NCI-H2081 treated with DMSO at 0.1 percent for 48 hours (cell line): ENCODE measurements at regions not wholly inside any gene's neighbourhood (a gene's known extent, or its start where the extent isn't known, plus 50 kb on each side); places are given as distances from the start of the nearest gene placed in this dataset.
"Not testable (repeated sequence)": the region's sequence is repeated elsewhere in the genome, so short reads cannot be mapped to it uniquely, and the experiment has no call there.

ENCODE experiments used
- DNase-seq: peaks from one replicate; lab custom pipeline; 2025; lab: John Stamatoyannopoulos, UW

DNA sequence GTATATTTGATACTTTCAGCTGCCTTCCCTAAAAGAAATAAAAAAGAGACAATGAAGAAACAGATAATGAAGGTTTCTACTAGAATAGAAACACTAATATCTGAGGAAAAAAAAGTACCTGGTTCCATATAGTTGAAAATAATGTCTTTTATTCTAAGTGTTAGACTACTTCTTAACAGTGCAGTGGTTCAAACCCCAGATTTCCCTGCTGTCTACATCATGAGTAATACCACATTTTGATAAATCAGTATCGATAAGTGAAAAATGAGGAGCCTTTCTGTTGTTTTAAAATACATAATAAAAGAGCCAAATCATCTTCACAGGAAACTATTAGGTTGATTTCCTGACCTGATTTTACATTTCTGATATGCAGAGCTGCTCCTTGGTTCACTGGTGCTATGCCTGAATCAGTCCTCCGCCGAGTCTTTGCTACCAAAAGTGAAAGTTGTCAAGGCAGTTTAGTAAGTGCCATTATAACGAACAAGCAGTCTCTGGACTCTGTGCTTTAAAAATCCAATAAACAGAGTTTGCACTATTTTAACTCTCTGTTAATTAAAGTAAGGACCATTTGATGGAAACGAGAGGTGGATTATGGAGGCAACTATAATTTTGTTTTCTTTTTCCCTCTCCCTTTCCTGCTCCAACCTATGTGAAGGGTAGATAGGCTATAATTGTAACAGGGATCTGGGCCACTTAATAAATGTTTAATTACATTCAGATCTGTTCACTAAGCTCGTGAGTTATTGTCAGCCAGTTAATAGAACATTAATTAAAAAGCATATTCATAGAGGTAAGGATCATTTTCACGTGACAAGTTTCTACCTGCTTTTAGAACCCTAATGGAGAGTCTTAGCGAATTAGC, 724.5 kb upstream of the RAG2 start:
- DNase-seq, result no peak

DNA sequence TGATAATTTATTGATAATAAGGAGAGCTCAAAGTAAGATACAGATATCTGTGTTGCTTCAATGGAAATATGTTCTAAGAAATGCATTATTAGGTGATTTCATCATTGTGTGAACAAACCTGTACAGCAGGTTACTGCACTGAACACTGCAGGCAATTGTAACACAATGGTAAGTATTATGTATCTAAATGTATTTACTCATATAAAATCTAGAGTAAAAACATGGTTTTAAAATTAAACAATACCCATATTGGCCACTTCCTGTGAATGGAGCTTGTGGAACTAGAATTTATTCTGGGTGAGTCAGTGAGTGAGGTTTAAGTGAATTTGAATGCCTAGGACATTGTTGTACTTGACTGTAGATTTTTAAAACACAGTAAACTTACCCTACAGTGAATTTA, 722.9 kb upstream of the RAG2 start:
- DNase-seq, result no peak

DNA sequence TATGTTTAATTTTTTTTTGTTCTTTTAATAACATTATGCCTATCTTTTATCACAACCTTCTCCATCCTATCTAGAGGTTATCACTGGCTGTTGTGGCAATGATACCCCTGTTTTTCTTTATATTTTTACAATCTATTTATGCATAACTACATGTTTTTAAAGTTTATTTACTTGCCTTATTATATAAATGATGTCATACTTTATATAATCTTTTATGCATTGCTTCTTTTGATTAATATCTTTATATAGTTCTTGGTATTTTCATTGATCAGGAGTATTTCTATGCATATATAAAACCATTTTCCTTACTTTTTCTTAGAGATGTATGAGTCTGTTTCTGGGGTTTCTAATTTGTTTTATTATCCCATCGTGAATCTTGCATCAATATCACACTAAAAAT, 719.8 kb upstream of the RAG2 start:
- no peak for DNase-seq

GRCh38 chr11:37313266-37313665, 715.2 kb upstream of the RAG2 start:
- no peak for DNase-seq

- no peak for DNase-seq
Observed at GRCh38 chr11:37306563-37306962, 708.5 kb upstream of the RAG2 start.

- not testable (repeated sequence) for DNase-seq
Observed at GRCh38 chr11:37301405-37301804, 703.4 kb upstream of the RAG2 start.

GRCh38 chr11:37298173-37298572, 700.1 kb upstream of the RAG2 start:
- no peak for DNase-seq

GRCh38 chr11:37286890-37287289, 688.9 kb upstream of the RAG2 start:
- no peak for DNase-seq

DNA sequence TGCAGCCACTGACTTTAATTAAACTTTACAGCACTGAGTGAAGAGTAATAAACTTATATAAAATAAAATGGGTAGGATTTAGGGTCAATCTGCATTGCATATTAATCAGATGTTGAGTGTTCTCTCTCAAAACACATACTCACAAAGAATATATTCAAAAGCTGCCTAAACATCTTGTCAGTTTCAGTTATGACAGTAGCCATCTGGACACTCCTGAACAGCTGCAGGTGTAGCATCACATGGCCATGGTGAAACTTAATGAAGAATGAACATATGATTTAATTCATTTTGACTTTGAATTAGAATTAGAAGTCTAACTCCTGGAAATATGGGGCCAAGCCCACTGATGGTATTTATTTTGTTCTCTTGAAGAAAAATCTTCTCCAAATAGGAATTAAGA, 684.3 kb upstream of the RAG2 start:
- DNase-seq, result no peak

DNA sequence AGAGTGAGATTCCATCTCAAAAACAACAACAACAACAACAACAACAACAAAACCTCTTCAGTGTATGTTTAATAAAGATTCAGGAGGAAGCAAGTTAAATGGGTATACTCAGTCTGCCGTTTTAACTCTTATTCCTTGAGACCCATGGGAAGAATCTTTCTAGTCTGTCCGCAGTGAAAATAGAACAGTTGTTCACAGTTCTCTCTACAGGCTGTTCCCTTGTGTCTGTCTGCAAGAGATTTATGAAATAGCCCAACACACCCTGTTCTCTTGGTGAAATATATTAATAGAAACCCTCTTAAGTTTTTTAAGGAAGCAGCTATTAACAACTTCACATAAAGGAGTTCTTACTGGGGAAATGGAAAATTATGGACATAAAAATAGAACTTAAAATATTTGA, 682.2 kb upstream of the RAG2 start:
- no peak for DNase-seq

DNA sequence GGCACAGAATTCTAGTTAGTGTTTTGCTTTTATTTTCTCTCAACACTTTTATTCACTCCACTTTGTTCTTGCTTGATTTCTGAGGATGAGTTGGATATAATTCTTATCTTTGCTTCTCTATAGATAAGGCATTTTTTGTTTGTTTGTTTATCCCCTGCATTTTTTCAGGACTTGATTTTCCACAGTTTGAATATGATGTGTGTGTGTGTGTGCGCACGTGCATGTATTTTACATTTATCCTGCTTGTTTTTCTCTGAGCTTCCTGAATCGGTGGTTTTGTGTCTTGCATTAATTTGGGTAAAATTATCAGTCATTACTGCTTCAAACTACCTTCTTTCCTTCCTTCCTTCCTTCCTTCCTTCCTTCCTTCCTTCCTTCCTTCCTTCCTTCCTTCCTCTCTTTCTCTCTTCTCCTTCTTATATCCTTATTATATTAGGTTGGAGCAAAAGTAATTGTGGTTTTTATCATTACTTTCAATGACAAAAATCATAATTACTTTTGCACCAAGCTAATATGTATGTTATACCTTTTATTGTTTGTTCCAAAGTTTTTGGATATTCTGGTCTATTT, 679.9 kb upstream of the RAG2 start:
- DNase-seq, result no peak

DNA sequence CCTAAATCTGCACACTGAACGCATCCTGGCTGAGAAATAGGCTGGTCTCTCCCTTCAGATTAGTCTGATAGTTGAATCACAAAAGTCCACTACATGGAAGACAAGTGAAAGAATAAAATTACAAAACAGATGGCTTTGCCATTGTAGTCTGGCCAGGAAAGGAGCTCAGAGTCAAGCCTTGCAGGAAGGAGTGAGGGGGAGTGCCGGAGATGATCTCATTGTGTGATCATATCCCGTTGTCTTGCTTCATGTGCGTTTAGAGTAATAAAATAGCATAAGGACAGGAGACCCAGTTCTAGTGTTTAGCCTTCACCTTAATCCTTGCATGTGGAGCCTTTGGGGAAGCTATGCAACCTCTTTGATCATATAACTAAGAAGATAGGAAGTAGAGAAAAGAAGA, 666.7 kb upstream of the RAG2 start:
- DNase-seq, result no peak

GRCh38 chr11:37264060-37264459, 666.0 kb upstream of the RAG2 start:
- no peak for DNase-seq

DNA sequence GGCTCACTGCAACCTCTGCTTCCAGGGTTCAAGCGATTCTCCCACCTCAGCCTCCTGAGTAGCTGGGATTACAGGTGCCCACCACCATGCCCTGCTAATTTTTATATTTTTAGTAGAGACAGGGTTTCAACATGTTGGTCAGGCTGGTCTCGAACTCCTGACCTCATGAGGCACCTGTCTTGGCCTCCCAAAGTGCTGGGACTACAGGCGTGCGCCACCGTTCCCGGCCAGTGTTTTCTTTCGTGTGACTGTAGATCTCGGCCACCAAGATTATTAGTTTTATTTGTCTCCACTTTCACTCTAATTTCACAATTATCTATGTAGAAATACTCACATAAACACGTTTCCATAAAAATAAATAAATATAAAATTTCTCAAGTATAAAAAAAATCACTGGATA, 665.4 kb upstream of the RAG2 start:
- DNase-seq, result not testable (repeated sequence)

GRCh38 chr11:37259734-37260133, 661.7 kb upstream of the RAG2 start:
- no peak for DNase-seq

- DNase-seq, result no peak
Observed at GRCh38 chr11:37248145-37248544, 650.1 kb upstream of the RAG2 start.

DNA sequence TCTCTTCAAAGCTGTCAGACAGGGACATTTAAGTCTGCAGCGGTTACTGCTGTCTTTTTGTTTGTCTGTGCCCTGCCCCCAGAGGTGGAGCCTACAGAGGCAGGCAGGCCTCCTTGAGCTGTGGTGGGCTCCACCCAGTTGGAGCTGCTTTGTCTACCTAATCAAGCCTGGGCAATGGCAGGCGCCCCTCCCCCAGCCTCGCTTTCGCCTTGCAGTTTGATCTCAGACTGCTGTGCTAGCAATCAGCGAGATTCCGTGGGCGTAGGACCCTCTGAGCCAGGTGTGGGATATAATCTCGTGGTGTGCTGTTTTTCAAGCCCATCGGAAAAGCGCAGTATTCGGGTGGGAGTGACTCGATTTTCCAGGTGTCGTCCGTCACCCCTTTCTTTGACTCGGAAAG, 648.1 kb upstream of the RAG2 start:
- not testable (repeated sequence) for DNase-seq

- DNase-seq, result no peak
Observed at GRCh38 chr11:37230865-37231264, 632.8 kb upstream of the RAG2 start.

DNA sequence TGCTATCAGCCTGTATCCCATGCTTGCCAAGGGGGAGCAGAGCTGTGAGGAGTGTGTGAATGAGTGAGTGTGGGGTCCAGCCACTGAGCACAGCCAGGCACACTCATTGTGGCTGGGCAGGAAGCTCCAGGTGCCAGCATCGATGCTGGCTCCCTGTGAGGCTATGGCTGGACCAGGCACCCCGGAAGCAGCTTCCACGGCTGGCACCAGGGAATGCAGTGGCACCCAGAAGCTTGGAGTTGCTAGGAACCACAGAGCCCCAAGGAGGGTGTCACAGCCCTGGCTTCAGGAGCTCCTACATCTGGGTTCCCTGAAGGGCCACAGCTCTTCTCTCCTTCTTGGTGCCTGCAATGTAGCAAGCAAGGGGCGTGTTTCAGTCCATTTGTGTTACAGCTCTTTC, 625.9 kb upstream of the RAG2 start:
- DNase-seq, result no peak

- DNase-seq, result no peak
Observed at GRCh38 chr11:37203006-37203405, 605.0 kb upstream of the RAG2 start.

DNA sequence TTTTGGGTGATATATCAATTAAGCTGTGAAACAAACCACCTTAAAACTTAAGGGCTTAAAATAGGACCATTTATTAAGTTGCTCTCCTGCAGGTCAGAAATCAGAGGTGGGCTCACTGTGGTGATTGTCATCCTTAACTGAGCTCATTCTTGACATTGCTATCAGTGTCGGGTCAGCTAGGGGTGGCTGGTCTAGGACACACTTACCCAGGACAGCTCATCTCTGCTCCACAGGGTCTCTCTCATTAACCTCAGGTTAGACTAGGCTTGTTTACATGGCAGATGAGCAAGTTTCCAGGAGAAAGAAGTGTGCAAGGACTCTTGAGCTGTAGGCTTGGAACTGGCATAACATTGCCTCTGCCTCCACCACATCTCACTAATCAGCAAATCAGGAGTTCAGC, 601.0 kb upstream of the RAG2 start:
- DNase-seq, result no peak

DNA sequence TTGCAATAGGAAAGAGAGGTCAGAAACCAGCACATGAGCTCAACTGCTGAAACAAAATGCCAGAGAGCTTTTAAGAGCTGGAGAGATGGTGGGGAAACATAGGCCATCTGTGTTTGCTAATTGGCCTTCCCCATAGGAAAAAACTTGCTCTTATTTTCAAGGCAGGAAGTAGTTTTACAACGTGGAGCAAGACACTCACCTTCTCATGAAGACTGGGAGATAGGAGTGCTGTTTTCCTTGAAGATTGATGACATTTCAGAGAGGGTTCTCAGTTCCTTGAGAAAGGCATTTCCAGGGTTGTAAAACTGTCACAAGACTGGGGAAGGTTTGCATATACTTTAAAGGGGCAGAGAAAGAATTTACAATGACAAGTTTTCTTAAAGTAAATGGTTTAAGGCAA, 586.3 kb upstream of the RAG2 start:
- DNase-seq, result no peak

DNA sequence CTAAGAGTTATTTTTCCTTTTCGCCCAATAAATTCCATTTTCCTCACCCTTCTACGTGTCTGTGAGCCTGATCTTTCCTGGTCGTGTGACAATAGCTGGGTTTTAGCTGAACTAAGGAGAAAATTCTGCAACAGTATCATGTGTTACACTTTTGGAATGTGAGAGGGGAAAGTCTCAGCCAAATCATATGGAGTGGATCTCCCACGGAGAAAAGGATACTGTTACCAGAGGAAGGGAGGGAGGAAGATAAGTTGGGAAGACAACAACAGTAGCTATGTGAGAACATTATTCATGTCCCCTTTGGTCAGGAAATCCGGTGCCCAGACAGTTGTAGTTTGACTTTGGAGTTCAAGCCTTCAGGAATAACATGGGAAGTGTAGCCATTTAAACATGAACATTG, 584.0 kb upstream of the RAG2 start:
- no peak for DNase-seq

DNA sequence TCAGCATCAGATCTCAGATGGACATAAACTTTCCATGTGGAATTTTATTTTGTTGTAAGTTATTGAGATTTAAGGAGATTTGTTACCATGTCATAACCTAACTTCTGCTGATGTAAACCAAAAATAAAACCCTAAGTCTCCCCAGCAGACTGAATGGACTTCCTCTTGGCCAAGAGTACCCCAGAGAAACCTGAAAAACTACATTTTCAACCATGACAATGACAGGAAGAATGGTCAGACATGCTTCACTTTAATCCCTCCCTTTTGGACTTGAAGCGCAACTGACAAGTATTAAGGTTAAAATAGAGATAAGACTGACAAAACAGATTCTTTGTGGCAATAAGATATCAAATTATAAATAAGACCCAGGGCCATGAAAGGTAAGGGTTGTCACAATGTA, 579.7 kb upstream of the RAG2 start:
- no peak for DNase-seq
